Globus pallidus (tissue), 1 donor: ENCODE measurements at regions not wholly inside any gene's neighbourhood (a gene's known extent, or its start where the extent isn't known, plus 50 kb on each side); places are given as distances from the start of the nearest gene placed in this dataset.
"Not testable (repeated sequence)": the region's sequence is repeated elsewhere in the genome, so short reads cannot be mapped to it uniquely, and the experiment has no call there.

Experiments used
- DNase-seq: peaks from one replicate; pipeline ENCODE4 v3.0.0-alpha.2; 2015; ENCODE audit warnings: low spot score

GRCh38 chr15:26075770-26076169 is 212.6 kb upstream of the ATP10A start:
- no peak for DNase-seq

DNA sequence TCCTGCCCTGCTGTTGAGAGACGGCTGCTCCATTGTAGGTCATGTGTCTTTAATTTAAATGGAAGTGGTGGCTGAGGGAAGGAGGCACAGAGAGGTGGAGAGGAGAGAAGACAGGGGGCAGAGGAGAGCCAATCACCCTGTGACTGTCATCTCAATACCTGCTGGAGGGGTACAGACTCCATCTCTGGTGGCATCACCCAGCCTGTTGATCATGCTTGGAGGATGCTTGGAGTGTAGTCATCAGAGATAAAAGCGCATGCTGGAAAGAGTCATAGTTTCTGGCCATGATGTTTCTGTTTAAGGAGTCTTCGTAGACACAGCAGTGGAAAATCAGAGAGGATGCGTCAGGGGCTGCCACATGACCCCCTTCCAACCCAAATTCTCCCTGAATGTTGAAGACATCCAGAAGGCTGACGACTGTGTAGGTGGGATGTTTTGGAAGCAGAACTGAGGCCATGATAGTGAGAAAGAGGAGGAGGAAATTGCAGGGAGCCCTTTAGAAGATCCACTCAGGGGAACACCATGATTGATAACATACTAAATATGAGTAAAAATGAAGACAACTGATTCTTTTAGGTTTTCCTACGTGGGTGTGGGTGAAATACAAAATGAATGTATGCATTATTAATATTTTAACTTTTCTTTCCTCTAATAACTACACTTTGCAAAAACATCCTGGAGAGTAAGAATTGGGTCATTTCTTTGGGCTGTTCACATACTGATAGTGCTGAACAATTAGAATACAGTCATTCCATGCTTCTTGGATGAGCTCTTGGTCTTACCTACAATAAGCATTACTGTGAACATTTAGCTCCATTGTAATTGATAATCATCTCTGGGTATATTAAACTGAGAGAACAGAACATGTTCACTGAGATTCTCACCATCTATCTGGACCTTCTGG is 210.6 kb upstream of the ATP10A start:
- DNase-seq = no peak

GRCh38 chr15:26070095-26070532 is 207.0 kb upstream of the ATP10A start:
- DNase-seq = no peak

GRCh38 chr15:26069231-26069641 is 206.1 kb upstream of the ATP10A start:
- DNase-seq = no peak

DNA sequence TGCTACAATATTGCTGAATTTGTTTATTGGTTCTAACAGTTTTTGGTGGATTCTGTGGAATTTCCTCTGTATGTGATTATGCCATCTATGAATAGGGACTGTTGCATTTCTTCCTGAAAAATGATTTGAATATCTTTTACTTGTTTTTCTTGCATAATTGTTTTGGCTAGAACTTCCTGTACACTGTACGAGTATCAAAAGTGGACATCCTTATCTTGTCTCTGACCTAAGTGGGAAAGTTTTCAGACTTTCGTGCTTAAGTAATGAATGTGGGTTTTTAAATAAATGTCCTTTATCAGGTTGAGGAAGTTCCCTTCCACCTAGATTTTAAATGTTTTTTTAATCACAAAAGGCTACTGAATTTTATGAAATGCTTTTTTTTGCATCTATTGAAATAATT is 203.8 kb upstream of the ATP10A start:
- no peak for DNase-seq

DNA sequence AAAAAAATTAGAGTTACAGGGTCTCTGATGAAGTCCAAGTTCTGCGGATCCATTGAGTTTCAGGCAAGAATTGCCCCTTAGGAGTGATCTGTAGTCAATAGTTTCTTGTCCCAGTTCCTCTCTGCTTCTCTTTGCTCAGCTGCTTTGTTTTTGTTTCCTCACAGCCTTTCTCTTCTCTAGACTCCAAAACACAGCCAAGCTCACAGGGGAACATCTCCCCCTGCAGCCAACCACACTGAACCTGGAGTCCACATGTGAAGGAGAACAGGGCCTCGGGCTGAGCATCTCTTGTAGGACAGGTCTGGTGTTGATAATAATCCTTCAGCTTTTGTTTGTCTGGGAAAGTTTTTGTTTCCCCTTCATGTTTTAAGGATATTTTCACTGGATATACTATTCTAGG is 202.6 kb upstream of the ATP10A start:
- DNase-seq = no peak

DNA sequence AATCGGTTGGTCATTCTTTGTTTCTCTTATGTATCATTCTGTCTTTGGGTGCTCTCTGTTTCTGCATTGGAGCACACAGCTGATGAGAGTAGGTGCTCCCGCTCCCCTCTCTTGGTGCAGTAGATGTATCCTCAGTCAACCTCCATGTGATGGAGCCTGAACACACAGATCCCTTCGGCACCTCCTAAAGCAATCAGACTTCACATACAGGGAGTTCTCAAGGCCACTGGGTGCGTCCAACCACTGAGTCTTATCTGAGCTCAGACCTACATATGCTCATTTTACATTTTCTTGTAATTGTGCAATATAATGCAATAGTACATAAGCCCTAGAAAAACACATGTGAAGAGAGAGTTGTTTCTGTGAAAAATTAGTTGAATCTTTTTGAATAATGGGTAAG is 198.1 kb upstream of the ATP10A start:
- no peak for DNase-seq

DNA sequence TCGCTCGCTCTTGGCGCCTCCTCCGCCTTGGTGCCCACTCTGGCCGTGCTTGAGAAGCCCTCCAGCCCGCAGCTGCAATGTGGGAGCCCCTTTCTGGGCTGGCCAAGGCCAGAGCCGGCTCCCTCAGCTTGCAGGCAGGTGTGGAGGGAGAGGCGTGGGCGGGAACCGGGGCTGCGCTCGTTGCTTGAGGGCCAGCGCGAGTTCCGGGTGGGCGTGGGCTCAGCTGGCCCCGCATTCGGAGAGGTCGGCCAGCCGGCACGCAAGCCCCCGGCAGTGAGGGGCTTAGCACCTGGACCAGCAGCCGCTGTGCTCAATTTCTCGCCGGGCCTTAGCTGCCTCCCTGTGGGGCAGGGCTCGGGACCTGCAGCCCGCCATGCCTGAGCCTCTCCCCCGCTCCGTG is 193.6 kb upstream of the ATP10A start:
- DNase-seq = not testable (repeated sequence)

DNA sequence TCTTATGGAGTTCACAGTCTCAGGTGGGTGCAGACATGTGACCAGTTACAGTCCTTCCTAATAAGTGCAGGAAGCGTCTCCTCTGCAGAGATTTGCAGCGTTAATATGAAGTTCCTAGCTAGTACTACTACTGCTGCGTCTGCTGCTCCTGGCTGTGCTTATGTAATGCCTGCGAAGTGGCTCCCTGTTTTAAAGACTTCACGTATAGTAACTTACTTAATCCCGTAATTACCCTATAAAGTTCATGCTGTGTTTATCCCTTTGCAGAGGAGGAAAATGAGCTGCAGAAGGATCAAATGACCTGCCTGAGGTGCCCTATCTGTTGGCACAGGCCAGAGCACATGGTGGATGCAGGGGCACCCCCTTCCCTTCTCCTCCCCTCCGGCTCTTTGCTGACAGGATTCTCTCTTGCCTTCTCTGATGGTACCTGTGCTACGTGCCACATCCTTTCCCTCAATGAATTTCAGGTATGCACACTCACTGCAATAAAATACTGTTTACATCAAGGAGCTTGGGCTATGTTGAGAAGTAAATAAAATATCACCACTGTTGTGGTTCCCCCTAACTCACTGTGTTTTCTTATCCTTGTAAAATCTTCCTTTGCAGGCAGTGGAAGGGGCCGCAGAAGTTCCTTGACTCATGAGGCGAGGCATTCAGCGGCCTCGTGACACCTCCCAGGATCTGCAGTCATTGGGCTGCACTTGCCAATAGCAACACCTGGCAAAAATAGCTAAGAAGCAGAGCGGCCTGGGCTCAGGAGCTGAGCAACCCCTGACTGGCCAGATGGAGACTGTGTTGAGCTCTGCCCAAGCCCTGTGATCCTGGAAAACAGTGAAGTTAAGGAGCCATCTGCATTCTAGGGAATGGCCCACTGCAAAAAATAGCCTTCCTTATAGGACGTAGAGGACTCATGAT is 188.9 kb upstream of the ATP10A start:
- no peak for DNase-seq

DNA sequence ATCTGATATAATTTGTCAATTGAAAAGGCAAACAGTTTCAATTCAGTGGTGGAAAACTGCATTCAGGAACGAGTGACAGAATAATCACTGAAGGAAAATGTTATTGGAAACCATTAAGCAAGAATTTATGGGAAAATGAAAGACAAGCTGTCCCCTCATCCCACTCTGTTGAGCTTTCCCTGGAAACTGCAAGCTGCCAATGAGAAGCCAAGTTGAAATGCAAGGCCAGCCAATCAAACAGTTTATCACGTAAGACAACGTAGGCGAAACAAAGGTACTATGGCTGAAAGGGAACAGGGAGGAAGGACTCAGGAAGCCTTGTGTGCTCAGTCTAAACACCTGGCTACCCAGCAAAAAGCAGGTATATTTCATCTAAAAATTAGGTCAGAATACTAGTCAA is 187.9 kb upstream of the ATP10A start:
- no peak for DNase-seq

DNA sequence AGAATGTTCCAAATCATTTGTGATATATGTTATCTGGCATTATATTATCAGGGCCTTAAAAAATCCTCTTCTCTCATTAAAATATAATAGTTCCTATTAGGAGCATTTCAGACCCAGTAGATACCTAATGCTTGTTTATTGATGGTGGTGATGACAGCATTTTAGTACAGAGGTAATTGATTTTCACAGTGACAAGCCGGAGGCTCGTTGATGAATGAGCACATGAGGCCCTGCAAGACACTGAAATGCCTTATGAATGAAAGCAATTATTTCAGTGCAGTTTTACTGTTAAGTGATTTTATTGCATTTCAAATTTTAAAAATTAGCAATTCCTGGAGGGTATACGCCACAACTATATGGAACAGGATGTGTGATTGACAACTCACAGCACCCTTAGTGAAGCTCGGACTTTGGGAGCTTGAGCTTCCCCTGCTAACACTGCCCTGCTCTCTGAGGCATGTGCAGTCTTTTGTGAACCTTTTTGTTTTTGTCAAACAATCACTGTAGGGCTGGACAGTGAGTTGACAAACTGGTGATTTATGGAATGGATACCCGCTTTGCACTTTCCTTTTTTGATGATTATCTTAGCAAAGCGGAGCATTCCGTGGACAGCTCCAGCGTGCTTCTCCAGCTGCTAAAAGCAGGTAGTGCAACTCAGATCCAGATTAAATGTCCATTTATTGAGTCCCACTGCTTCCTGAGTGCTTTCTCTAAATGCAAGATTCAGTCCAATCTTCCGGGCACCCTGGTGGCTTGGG is 187.0 kb upstream of the ATP10A start:
- DNase-seq = no peak

GRCh38 chr15:26048669-26049068 is 185.5 kb upstream of the ATP10A start:
- DNase-seq = no peak

DNA sequence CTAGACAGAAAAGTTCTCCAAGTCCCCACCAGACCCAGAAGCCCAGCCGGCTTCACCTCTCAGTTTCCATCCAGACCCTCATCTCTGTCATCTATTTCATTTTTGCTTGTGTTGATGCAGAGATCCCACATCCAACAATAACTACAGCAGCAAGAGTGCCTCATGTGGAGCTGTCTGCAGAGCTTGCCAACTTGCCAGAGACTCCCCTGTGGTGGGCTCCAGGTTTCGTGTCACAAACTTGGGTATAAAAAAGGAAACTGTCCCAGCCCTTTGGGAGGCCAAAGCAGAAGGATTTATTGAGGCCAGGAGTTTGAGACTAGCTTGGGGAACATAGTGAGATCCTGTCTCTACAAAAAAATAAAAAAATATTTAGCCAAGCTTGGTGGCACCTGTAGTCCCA is 182.4 kb upstream of the ATP10A start:
- DNase-seq = no peak

- no peak for DNase-seq
These were observed 179.9 kb upstream of the ATP10A start for GRCh38 chr15:26043018-26043417.

GRCh38 chr15:26038693-26039092 is 175.6 kb upstream of the ATP10A start:
- no peak for DNase-seq

GRCh38 chr15:26037369-26037768 is 174.2 kb upstream of the ATP10A start:
- no peak for DNase-seq

- DNase-seq = no peak
These were observed 170.4 kb upstream of the ATP10A start for GRCh38 chr15:26033493-26033892.

DNA sequence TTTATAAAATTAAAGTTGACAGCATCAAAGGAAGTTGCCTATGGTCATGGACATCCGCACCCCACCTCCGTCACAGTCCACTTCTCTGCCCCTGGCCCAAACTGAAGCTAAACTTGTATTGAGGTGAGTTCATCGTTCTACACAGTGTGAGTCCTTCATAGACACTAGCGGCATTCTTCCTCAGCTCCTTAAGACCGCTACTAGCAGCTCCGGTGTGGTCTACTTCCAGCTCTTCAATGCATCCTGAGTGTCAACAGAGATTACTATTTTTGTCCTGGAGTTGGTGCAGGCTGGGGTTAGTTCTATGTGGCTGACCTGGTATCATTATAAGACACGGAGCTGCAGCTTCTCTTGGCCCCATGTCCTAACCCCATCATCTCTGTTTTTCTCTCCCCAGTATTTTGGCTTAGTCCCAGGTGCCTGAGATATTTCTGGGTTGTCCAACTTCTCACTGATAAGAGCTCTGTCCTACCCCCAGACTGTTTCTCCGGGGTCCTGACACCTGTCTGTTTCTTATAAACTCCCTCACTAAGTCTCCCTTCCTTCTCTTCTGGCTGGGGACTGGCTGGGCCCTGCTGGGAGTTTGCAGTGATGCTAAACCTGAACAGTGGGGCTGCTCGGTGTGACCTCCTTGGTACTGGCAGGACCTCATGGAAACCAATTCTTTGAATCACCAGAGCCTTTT is 169.2 kb upstream of the ATP10A start:
- no peak for DNase-seq

GRCh38 chr15:26029586-26029985 is 166.5 kb upstream of the ATP10A start:
- not testable (repeated sequence) for DNase-seq

DNA sequence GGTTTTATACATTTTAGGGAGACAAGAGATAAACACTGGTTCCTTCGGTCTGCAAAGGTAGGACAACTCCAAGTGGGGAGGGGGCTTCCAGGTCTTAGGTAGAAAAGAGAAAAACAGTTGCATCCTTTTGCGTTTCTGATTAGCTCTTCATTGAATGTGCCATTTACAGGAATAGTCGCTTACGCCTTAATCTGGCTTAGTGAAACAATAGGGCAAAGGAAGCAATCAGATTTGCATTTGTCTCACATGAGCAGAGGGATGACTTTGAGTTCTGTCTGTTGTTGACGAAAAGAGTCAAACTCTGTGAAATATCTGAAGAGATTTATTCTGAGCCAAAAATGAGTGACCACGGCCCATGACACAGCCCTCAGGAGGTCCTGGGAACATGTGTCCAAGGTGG is 166.0 kb upstream of the ATP10A start:
- DNase-seq = no peak

DNA sequence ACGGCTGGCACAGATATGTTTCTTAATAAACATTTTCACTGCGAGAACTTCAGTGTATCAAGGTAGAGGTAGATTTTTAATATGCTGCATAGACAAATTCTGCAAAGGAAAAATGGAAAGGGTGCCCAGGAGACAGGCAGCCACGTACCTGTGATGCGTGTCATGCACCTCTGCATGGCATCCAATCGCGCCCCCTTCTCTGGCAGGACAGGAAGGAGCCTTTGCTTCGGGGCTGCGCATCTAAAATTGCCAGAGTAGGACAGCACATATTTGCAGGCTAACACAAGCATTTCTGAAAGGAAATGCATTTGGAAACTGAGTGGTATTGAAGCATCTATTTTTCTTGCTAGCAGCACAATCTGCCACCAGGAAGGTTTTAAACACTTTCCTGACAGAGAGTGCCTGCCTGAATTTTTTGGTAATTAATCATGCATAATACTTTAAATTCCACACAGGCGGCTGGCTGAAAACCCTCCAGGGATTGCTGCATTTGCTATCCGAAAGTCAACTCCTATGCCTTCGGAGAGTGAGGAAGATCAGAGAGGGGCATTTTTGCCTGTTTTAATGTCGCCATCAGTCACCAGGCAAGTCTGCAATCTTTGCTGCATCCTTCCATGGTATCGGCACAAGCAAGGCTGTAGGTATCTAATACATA is 165.1 kb upstream of the ATP10A start:
- DNase-seq = no peak
